ENCODE measurements at regions not wholly inside any gene's neighbourhood (a gene's known extent, or its start where the extent isn't known, plus 50 kb on each side); places are given as distances from the start of the nearest gene placed in this dataset.

DNA sequence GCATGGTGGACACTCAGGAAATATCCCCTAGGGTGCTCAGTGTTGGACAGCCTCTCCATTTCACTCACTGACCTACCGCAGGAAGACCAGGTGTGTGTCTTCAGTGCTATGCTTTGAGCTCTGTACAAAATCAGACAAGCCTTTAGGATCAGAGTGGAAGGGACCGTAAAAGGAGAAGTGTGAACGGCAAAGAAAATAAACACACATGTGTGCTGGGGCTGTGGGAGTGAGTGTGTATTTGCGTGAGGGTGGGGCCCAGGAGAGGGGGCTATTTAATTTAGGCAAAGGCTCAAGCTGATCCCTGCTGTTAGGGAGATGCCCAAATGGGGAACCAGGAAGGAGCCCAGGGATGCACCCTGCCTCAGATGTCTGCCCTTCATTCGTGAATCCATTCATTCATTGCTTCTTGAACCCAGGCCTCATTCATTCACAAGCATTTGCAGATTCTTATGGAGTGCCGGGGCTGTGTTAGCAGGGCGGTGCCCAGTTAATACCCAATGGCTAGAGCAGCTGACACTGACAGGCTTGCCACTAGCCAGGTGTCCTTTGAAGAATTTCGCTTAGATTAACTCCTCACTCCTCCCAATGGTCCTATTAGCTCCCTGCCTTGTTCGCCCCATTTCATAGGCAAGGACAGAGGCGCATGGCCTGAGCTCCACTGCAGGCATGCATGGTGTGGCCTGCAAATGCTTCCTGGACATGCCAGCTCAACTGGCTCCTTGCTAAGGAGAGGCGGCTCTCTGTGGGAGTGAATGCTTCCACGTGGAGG, 296.7 kb upstream of the FOXF1 start:
- H3K27ac ChIP-seq, result no peak overlapping the region
- TF ChIP-seq, protein P1, sequence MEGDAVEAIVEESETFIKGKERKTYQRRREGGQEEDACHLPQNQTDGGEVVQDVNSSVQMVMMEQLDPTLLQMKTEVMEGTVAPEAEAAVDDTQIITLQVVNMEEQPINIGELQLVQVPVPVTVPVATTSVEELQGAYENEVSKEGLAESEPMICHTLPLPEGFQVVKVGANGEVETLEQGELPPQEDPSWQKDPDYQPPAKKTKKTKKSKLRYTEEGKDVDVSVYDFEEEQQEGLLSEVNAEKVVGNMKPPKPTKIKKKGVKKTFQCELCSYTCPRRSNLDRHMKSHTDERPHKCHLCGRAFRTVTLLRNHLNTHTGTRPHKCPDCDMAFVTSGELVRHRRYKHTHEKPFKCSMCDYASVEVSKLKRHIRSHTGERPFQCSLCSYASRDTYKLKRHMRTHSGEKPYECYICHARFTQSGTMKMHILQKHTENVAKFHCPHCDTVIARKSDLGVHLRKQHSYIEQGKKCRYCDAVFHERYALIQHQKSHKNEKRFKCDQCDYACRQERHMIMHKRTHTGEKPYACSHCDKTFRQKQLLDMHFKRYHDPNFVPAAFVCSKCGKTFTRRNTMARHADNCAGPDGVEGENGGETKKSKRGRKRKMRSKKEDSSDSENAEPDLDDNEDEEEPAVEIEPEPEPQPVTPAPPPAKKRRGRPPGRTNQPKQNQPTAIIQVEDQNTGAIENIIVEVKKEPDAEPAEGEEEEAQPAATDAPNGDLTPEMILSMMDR (IDR thresholded peaks at IDR 0.05; ENCODE audit: low read depth, low read length), result no peak
- H3K27me3 ChIP-seq (ENCODE audit: insufficient read depth, low read depth, severe bottlenecking), result no peaks in the 10 kb centered on the region
- no peaks in the 10 kb centered on the region for H3K36me3 ChIP-seq
- no peak overlapping the region for H3K4me3 ChIP-seq (ENCODE audit: low read depth, low read length)
- H3K9me3 ChIP-seq (ENCODE audit: severe bottlenecking), result no peaks in the 10 kb centered on the region
- DNase-seq, result no peak

DNA sequence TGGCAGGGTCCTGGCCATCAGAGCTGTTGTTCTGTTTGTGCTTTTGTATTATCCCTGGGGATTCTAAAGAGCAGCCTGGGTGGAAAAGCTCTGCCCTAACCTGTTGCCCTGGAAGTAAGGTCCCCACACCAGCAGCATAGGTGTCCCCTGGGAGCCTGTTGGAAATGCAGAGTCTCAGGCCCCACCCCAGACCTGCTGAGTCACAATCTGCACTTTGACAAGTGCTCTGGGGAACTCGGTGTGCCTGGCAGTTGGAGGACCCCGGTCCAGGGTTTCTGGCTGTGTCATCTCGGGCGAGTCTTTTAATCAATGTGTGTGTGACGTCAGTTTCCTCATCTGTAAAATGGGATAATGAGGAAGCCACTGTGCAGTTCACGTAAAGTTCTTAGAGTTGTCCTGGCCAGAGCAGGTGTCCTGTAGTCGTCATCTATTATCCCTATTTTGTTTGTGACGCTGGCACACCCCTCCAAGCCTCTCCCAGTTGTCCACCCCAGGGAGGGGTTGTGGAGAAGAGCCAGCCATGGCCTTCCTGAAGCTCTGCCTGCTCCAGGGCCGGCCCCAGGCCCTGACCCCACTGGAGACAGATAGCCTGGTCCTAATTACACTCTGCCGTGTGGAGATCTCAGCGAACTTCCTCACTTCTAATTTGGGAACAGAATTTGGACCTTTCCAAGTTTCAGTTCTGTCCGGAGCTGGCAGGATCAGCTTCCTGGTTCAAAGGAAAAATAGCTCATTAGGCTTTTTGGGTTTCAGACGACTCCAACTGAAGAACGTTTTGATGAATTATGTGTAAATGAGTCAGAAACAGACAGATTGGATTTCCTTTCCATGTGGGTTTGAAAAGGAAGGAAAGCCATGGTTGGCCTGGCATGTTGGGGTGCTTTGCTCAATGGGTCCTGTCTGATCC, 295.7 kb upstream of the FOXF1 start:
- H3K9me3 ChIP-seq (ENCODE audit: severe bottlenecking), result no peaks in the 10 kb centered on the region
- H3K27ac ChIP-seq, result no peak overlapping the region
- no peaks in the 10 kb centered on the region for H3K27me3 ChIP-seq (ENCODE audit: insufficient read depth, low read depth, severe bottlenecking)
- TF ChIP-seq, protein P1 (IDR thresholded peaks at IDR 0.05; ENCODE audit: low read depth, low read length), result no peak
- no peak for DNase-seq
- no peak overlapping the region for H3K4me3 ChIP-seq (ENCODE audit: low read depth, low read length)
- H3K36me3 ChIP-seq, result no peaks in the 10 kb centered on the region

DNA sequence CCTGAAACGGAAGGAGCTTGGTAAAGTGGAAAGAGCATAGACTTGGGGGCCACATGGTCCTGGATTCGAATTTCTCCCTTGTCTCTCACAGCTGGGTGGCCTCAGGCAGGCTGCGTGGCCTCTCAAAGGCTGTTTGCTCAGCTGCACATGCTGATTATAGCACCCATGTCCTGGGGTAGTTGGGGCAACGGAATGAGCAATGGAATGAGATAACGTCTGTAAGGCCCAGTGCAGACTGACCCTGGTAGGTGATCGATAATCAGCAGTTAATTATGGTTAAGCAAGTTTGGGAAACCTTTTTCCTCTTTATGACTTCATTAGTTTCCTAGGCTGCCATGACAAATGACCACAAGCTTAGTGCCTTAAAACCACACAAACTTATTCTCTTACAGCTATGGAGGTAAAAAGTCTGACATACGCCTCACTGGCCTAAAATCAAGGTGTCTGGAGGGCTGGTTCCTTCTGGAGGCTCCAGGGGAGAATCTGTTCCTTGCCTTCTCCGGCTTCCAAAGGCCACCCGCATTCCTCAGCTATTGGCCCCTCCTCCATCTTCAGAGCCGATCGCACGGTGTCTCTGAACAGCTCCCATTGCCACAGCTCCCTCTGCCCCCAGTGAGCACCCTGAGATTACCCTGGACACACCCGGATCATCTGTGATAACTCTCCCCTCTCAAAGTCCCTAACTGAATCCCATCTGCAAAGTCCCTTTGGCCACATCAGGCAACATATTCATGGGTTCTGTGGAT, 294.9 kb upstream of the FOXF1 start:
- Histone ChIP-seq H3K36me3 (no peaks in the 10 kb centered on the region), H3K9me3 (ENCODE audit: severe bottlenecking) (no peaks in the 10 kb centered on the region), H3K27me3 (ENCODE audit: insufficient read depth, low read depth, severe bottlenecking) (no peaks in the 10 kb centered on the region), H3K4me3 (ENCODE audit: low read depth, low read length) (no peak overlapping the region), H3K27ac (no peak overlapping the region)
- TF ChIP-seq, protein P1 (IDR thresholded peaks at IDR 0.05; ENCODE audit: low read depth, low read length), result no peak
- no peak for DNase-seq

DNA sequence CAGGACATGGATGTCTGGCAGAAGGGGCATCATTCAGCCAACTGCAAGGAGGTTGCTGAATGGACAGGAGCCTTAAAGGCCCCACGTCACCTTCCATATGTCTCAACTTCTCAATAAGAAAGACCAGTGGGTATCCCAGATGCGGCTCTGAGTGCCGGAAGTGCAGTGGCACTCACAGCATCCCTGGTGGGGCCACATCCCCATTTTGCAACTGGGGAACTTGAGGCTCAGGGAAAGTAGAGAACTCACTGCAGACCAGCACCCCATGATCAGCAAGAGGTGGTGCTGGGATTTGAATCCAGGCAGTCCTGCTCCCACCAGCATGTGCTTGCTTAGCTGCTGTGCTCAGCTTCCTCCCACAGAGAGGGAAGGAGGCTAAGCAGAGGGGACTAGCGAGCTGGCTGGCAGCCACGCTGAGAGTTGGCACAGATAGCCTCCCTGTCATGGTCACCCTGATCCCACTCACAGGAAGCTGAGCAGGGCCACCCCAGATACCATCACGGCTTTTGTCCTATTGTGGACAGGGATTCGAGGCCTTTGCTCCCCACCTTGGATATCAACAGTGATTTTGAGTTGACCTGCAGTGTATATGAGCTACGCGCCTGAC, 294.2 kb upstream of the FOXF1 start:
- Histone ChIP-seq H3K27me3 (ENCODE audit: insufficient read depth, low read depth, severe bottlenecking) (no peaks in the 10 kb centered on the region), H3K36me3 (no peaks in the 10 kb centered on the region), H3K27ac (no peak overlapping the region), H3K4me3 (ENCODE audit: low read depth, low read length) (no peak overlapping the region), H3K9me3 (ENCODE audit: severe bottlenecking) (no peaks in the 10 kb centered on the region)
- no peak for DNase-seq
- TF ChIP-seq, protein P1 (IDR thresholded peaks at IDR 0.05; ENCODE audit: low read depth, low read length), result no peak

DNA sequence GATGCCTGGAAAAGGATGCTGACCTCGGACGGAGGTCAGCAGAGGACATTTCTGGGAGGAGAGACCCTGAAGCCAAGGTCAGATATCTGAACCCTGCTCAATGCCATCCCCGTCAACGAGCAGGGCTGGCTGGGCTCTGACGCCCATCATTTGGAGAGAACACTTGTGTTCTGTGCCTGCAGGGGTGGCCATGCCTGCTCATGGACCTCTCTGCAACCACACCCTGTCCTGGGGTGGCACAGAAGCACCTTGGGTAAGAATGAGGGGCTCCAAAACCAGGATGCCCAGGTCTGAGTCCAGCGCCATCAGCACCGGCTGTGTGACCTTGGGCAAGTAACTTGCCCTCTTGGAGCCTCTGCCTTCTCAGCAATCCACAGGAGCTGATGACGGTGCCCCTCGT, 293.7 kb upstream of the FOXF1 start:
- TF ChIP-seq, protein P1 (IDR thresholded peaks at IDR 0.05; ENCODE audit: low read depth, low read length), result no peak
- Histone ChIP-seq H3K4me3 (ENCODE audit: low read depth, low read length) (no peak overlapping the region), H3K27ac (no peak overlapping the region), H3K36me3 (no peaks in the 10 kb centered on the region), H3K9me3 (ENCODE audit: severe bottlenecking) (no peaks in the 10 kb centered on the region), H3K27me3 (ENCODE audit: insufficient read depth, low read depth, severe bottlenecking) (no peaks in the 10 kb centered on the region)
- DNase-seq, result no peak
